ENCODE measurements at regions not wholly inside any gene's neighbourhood (a gene's known extent, or its start where the extent isn't known, plus 50 kb on each side); places are given as distances from the start of the nearest gene placed in this dataset.

GRCh38 chr4:133000012-133000411, 149.1 kb upstream of the PCDH10 start:
- 0 out of 2 replicates have a peak, but pooled peaks cover 3% of the 10 kb centered on the region for H3K9me3 ChIP-seq (ENCODE audit: low read depth, low read length)
- H3K36me3 ChIP-seq (ENCODE audit: insufficient read depth, low read length): no peaks in the 10 kb centered on the region
- TF ChIP-seq EZH2 (IDR thresholded peaks at IDR 0.05) (no peak), POLR2AphosphoS5 (IDR thresholded peaks at IDR 0.05; ENCODE audit: borderline replicate concordance, low read depth, low read length) (no peak), FOXP2 (optimal IDR thresholded peaks at IDR 0.05; ENCODE audit: control extremely low read depth, extremely low read length, insufficient read depth) (no peak)
- H3K9ac ChIP-seq (ENCODE audit: insufficient read length): no peak overlapping the region
- DNase-seq (ENCODE audit: low read depth, low spot score): no peak
- no peak overlapping the region for H3K27ac ChIP-seq
- no peak overlapping the region for H3K4me3 ChIP-seq

GRCh38 chr4:133003169-133003568, 145.9 kb upstream of the PCDH10 start:
- no peak for DNase-seq (ENCODE audit: low read depth, low spot score)
- TF ChIP-seq POLR2AphosphoS5 (IDR thresholded peaks at IDR 0.05; ENCODE audit: borderline replicate concordance, low read depth, low read length) (no peak), EZH2 (IDR thresholded peaks at IDR 0.05) (no peak), FOXP2 (optimal IDR thresholded peaks at IDR 0.05; ENCODE audit: control extremely low read depth, extremely low read length, insufficient read depth) (no peak)
- Histone ChIP-seq H3K4me3 (no peak overlapping the region), H3K27ac (no peak overlapping the region), H3K9ac (ENCODE audit: insufficient read length) (no peak overlapping the region), H3K9me3 (ENCODE audit: low read depth, low read length) (no peaks in the 10 kb centered on the region), H3K36me3 (ENCODE audit: insufficient read depth, low read length) (no peaks in the 10 kb centered on the region)

GRCh38 chr4:133014473-133015135, 134.5 kb upstream of the PCDH10 start:
- Histone ChIP-seq H3K9ac (ENCODE audit: insufficient read length) (no peak overlapping the region), H3K4me3 (no peak overlapping the region), H3K27ac (no peak overlapping the region), H3K36me3 (ENCODE audit: insufficient read depth, low read length) (no peaks in the 10 kb centered on the region), H3K9me3 (ENCODE audit: low read depth, low read length) (no peaks in the 10 kb centered on the region)
- DNase-seq (ENCODE audit: low read depth, low spot score): no peak
- TF ChIP-seq FOXP2 (optimal IDR thresholded peaks at IDR 0.05; ENCODE audit: control extremely low read depth, extremely low read length, insufficient read depth) (no peak), POLR2AphosphoS5 (IDR thresholded peaks at IDR 0.05; ENCODE audit: borderline replicate concordance, low read depth, low read length) (no peak), EZH2 (IDR thresholded peaks at IDR 0.05) (no peak)

- no peak for DNase-seq (ENCODE audit: low read depth, low spot score)
- TF ChIP-seq POLR2AphosphoS5 (IDR thresholded peaks at IDR 0.05; ENCODE audit: borderline replicate concordance, low read depth, low read length) (no peak), FOXP2 (optimal IDR thresholded peaks at IDR 0.05; ENCODE audit: control extremely low read depth, extremely low read length, insufficient read depth) (no peak)
- H3K9ac ChIP-seq (ENCODE audit: insufficient read length): no peak overlapping the region
Measured at GRCh38 chr4:133045288-133045687, 103.8 kb upstream of the PCDH10 start.

GRCh38 chr4:133046156-133046555, 102.9 kb upstream of the PCDH10 start:
- Histone ChIP-seq H3K36me3 (ENCODE audit: insufficient read depth, low read length) (no peaks in the 10 kb centered on the region), H3K27ac (no peak overlapping the region), H3K9ac (ENCODE audit: insufficient read length) (no peak overlapping the region), H3K4me3 (no peak overlapping the region), H3K9me3 (ENCODE audit: low read depth, low read length) (no peaks in the 10 kb centered on the region)
- DNase-seq (ENCODE audit: low read depth, low spot score): no peak
- no peak for TF ChIP-seq POLR2AphosphoS5 (IDR thresholded peaks at IDR 0.05; ENCODE audit: borderline replicate concordance, low read depth, low read length)
- no peak for TF ChIP-seq EZH2 (IDR thresholded peaks at IDR 0.05)
- TF ChIP-seq FOXP2 (optimal IDR thresholded peaks at IDR 0.05; ENCODE audit: control extremely low read depth, extremely low read length, insufficient read depth): no peak

More at GRCh38 chr4:133045288-133045687, 103.8 kb upstream of the PCDH10 start:
- H3K36me3 ChIP-seq (ENCODE audit: insufficient read depth, low read length): no peaks in the 10 kb centered on the region
- H3K27ac ChIP-seq: no peak overlapping the region
- no peaks in the 10 kb centered on the region for H3K9me3 ChIP-seq (ENCODE audit: low read depth, low read length)
- H3K4me3 ChIP-seq: no peak overlapping the region

GRCh38 chr4:133058701-133059100, 90.4 kb upstream of the PCDH10 start:
- Histone ChIP-seq H3K4me3 (no peak overlapping the region), H3K27ac (no peak overlapping the region), H3K9ac (ENCODE audit: insufficient read length) (no peak overlapping the region), H3K9me3 (ENCODE audit: low read depth, low read length) (no peaks in the 10 kb centered on the region), H3K36me3 (ENCODE audit: insufficient read depth, low read length) (no peaks in the 10 kb centered on the region)
- TF ChIP-seq EZH2 (IDR thresholded peaks at IDR 0.05): no peak
- no peak for DNase-seq (ENCODE audit: low read depth, low spot score)

GRCh38 chr4:133059117-133059516, 90.0 kb upstream of the PCDH10 start:
- Histone ChIP-seq H3K9ac (ENCODE audit: insufficient read length) (no peak overlapping the region), H3K4me3 (no peak overlapping the region), H3K9me3 (ENCODE audit: low read depth, low read length) (no peaks in the 10 kb centered on the region), H3K36me3 (ENCODE audit: insufficient read depth, low read length) (no peaks in the 10 kb centered on the region), H3K27ac (no peak overlapping the region)
- no peak for DNase-seq (ENCODE audit: low read depth, low spot score)
- TF ChIP-seq FOXP2 (optimal IDR thresholded peaks at IDR 0.05; ENCODE audit: control extremely low read depth, extremely low read length, insufficient read depth) (no peak), EZH2 (IDR thresholded peaks at IDR 0.05) (no peak), POLR2AphosphoS5 (IDR thresholded peaks at IDR 0.05; ENCODE audit: borderline replicate concordance, low read depth, low read length) (no peak)

GRCh38 chr4:133062851-133063250, 86.2 kb upstream of the PCDH10 start:
- Histone ChIP-seq H3K4me3 (no peak overlapping the region), H3K36me3 (ENCODE audit: insufficient read depth, low read length) (no peaks in the 10 kb centered on the region), H3K9ac (ENCODE audit: insufficient read length) (no peak overlapping the region), H3K9me3 (ENCODE audit: low read depth, low read length) (no peaks in the 10 kb centered on the region; the same call in 1 of the 2 replicates), H3K27ac (no peak overlapping the region)
- TF ChIP-seq POLR2AphosphoS5 (IDR thresholded peaks at IDR 0.05; ENCODE audit: borderline replicate concordance, low read depth, low read length): no peak
- TF ChIP-seq EZH2 (IDR thresholded peaks at IDR 0.05): no peak
- no peak for TF ChIP-seq FOXP2 (optimal IDR thresholded peaks at IDR 0.05; ENCODE audit: control extremely low read depth, extremely low read length, insufficient read depth)
- no peak for DNase-seq (ENCODE audit: low read depth, low spot score)

GRCh38 chr4:133068083-133068482, 81.0 kb upstream of the PCDH10 start:
- Histone ChIP-seq H3K36me3 (ENCODE audit: insufficient read depth, low read length) (no peaks in the 10 kb centered on the region), H3K27ac (no peak overlapping the region), H3K9me3 (ENCODE audit: low read depth, low read length) (no peaks in the 10 kb centered on the region; the same call in 1 of the 2 replicates), H3K9ac (ENCODE audit: insufficient read length) (no peak overlapping the region), H3K4me3 (no peak overlapping the region)
- no peak for DNase-seq (ENCODE audit: low read depth, low spot score)
- no peak for TF ChIP-seq FOXP2 (optimal IDR thresholded peaks at IDR 0.05; ENCODE audit: control extremely low read depth, extremely low read length, insufficient read depth)
- no peak for TF ChIP-seq POLR2AphosphoS5 (IDR thresholded peaks at IDR 0.05; ENCODE audit: borderline replicate concordance, low read depth, low read length)
- TF ChIP-seq EZH2 (IDR thresholded peaks at IDR 0.05): no peak
